HCT116 (cell line): ENCODE measurements at regions not wholly inside any gene's neighbourhood (a gene's known extent, or its start where the extent isn't known, plus 50 kb on each side); places are given as distances from the start of the nearest gene placed in this dataset.

Experiments
- ATAC-seq: fragments of 200-7000 bp; cut with Tn5 transposase; 2 replicates; pipeline ENCODE4 v1.9.1; 2020; ENCODE audit warnings: mild to moderate bottlenecking, moderate library complexity
- BruUV-seq: library from RNA; stranded (reverse); fragments of 400-500 nt; replicated peaks from 2 replicates; lab custom pipeline; 2021; lab: Mats Ljungman, UMichigan
- CTCF ChIA-PET: fragments of 300-600 bp; sonication (Branson Sonifier 250); formaldehyde crosslinking; loops from one replicate; lab custom pipeline; 2021; ENCODE audit warnings: antibody characterized with exemption; lab: Charles Lee
- POLR2A ChIA-PET: fragments of 300-600, 350-600 bp; sonication (Branson Sonifier 250); formaldehyde crosslinking; loops from one replicate; lab custom pipeline; 2021; ENCODE audit warnings: antibody characterized with exemption; lab: Charles Lee
- RAD21 ChIA-PET, 2 experiments: fragments of 300-600 bp; sonication (Branson Sonifier 250); formaldehyde crosslinking; loops; one replicate each; lab custom pipeline; 2023; ENCODE audit warnings: low total read pairs in 2 of 2; ENCODE audit not compliant: uncharacterized antibody in 2 of 2, unreplicated experiment in 2 of 2, low non-redundant PET in 1 of 2; lab: Charles Lee
- DNase-seq: peaks from one replicate; pipeline ENCODE4 v3.0.0-alpha.2; 2010; ENCODE audit warnings: low read depth, low spot score
- H2AFZ ChIP-seq: fragments of 200-600 bp; shearing (Covaris generic), sonication (generic); 2 replicates; pipeline ENCODE4 v1.6.1; 2017; ENCODE audit warnings: low read depth, mixed run types, mixed read lengths, antibody characterized with exemption, low read length; ENCODE audit not compliant: poor library complexity, severe bottlenecking
- H3K27ac ChIP-seq: 2 replicates; pipeline ENCODE4 v1.5.1; 2012; ENCODE audit warnings: low read depth, low read length
- H3K27me3 ChIP-seq: fragments of 200-600 bp; sonication (generic); 2 replicates; pipeline ENCODE4 v1.6.1; 2016; ENCODE audit warnings: mixed run types, low read length, mixed read lengths; ENCODE audit not compliant: insufficient read depth
- H3K36me3 ChIP-seq, 2 experiments: fragments of 200-500 bp in 1 of 2; fragments of 200-600 bp in 1 of 2; sonication (Bioruptor generic) in 1 of 2; sonication (generic) in 1 of 2; 2 replicates each; pipeline versions ENCODE4 v1.5.1 to v1.6.1; 2014 to 2016; ENCODE audit warnings: low read length in 2 of 2, inconsistent platforms in 1 of 2, mixed read lengths in 1 of 2, mixed run types in 1 of 2; ENCODE audit not compliant: insufficient read depth in 2 of 2, control insufficient read depth in 1 of 2
- H3K4me1 ChIP-seq, 2 experiments: fragments of 200-600 bp in 1 of 2; sonication (generic) in 1 of 2; 2 replicates each; pipeline versions ENCODE4 v1.5.1 to v1.6.1; 2012 to 2017; ENCODE audit warnings: low read length in 2 of 2, inconsistent platforms in 1 of 2, mild to moderate bottlenecking in 1 of 2, mixed read lengths in 1 of 2, mixed run types in 1 of 2, moderate library complexity in 1 of 2; ENCODE audit not compliant: insufficient read depth in 2 of 2, control insufficient read depth in 1 of 2
- H3K4me2 ChIP-seq: fragments of 200-600 bp; sonication (generic); 2 replicates; pipeline ENCODE4 v1.6.1; 2017; ENCODE audit warnings: mixed run types, low read length, mixed read lengths
- H3K4me3 ChIP-seq, 2 experiments: fragments of 200-600 bp in 1 of 2; sonication (generic) in 1 of 2; replicated peaks in 1 of 2; 2 replicates each; pipeline ENCODE4 v1.5.1; 2011 to 2016; ENCODE audit warnings: low read length in 2 of 2, control low read depth in 1 of 2, low read depth in 1 of 2, mild to moderate bottlenecking in 1 of 2, mixed read lengths in 1 of 2, mixed run types in 1 of 2
- H3K79me2 ChIP-seq: fragments of 200-600 bp; sonication (generic); 2 replicates; pipeline ENCODE4 v1.6.1; 2017; ENCODE audit warnings: mild to moderate bottlenecking, mixed run types, low read length, moderate library complexity, mixed read lengths; ENCODE audit not compliant: insufficient read depth
- H3K9ac ChIP-seq: fragments of 200-600 bp; sonication (generic); 2 replicates; pipeline ENCODE4 v1.6.1; 2016; ENCODE audit warnings: low read length, mixed read lengths
- H3K9me2 ChIP-seq: fragments of 200-600 bp; sonication (generic), shearing (Covaris generic); 2 replicates; pipeline ENCODE4 v1.6.1; 2017; ENCODE audit warnings: mixed run types, mild to moderate bottlenecking, moderate library complexity; ENCODE audit not compliant: insufficient read depth
- H3K9me3 ChIP-seq, 2 experiments: fragments of 200-500 bp in 1 of 2; fragments of 200-600 bp in 1 of 2; sonication (Bioruptor generic) in 1 of 2; sonication (generic) in 1 of 2; 2 replicates each; pipeline ENCODE4 v1.6.1; 2014 to 2017; ENCODE audit warnings: low read length in 2 of 2, mixed read lengths in 2 of 2, inconsistent platforms in 1 of 2, low read depth in 1 of 2, mild to moderate bottlenecking in 1 of 2, mixed run types in 1 of 2, moderate library complexity in 1 of 2; ENCODE audit not compliant: control insufficient read depth in 1 of 2, insufficient read depth in 1 of 2
- H4K20me1 ChIP-seq: fragments of 200-600 bp; sonication (generic), shearing (Covaris generic); 2 replicates; pipeline ENCODE4 v1.6.1; 2017; ENCODE audit warnings: mixed run types, mild to moderate bottlenecking, moderate library complexity; ENCODE audit not compliant: insufficient read depth
- CBX3 ChIP-seq: IDR thresholded peaks from 2 replicates; pipeline ENCODE4 v1.6.1; 2012; ENCODE audit warnings: low read depth
- EZH2phosphoT487 ChIP-seq: fragments of 200-600 bp; IDR thresholded peaks from 2 replicates; pipeline ENCODE4 v1.6.1; 2018; ENCODE audit warnings: antibody characterized with exemption, borderline replicate concordance
- FOSL1 ChIP-seq: IDR thresholded peaks from 2 replicates; pipeline ENCODE4 v1.6.1; 2012; ENCODE audit warnings: low read depth
- JUND ChIP-seq: IDR thresholded peaks from 2 replicates; pipeline ENCODE4 v1.6.1; 2012
- POLR2AphosphoS5 ChIP-seq: IDR thresholded peaks from 2 replicates; pipeline ENCODE4 v1.6.1; 2011; ENCODE audit warnings: mild to moderate bottlenecking, low read depth, low read length, moderate library complexity
- TCF7L2 ChIP-seq: IDR thresholded peaks from 2 replicates; pipeline ENCODE4 v1.7.0; 2011; ENCODE audit warnings: borderline replicate concordance, inconsistent platforms; ENCODE audit not compliant: insufficient read depth, insufficient read length; ENCODE audit errors: extremely low read depth
- YY1 ChIP-seq: IDR thresholded peaks from 2 replicates; pipeline ENCODE4 v1.6.1; 2011; ENCODE audit warnings: low read length, low read depth, moderate library complexity, mild to moderate bottlenecking; ENCODE audit not compliant: insufficient replicate concordance; ENCODE audit errors: extremely low read depth
- ZNF274 ChIP-seq: fragments of 200-500 bp; sonication (Bioruptor generic); IDR thresholded peaks from 2 replicates; pipeline ENCODE4 v1.6.1; 2014; ENCODE audit warnings: mild to moderate bottlenecking, low read depth, low read length, inconsistent platforms
- intact Hi-C: fragments of 100-400 bp; cut with micrococcal nuclease; formaldehyde crosslinking; loops from 2 replicates; pipeline ENCODE4 v1.10.0; 2022
- TF ChIP-seq, protein P1 (sequence below): IDR thresholded peaks from 2 replicates; pipeline ENCODE4 v1.6.1; 2011; ENCODE audit warnings: mild to moderate bottlenecking, low read length, moderate library complexity; ENCODE audit not compliant: insufficient replicate concordance; ENCODE audit errors: extremely low read depth

DNA sequence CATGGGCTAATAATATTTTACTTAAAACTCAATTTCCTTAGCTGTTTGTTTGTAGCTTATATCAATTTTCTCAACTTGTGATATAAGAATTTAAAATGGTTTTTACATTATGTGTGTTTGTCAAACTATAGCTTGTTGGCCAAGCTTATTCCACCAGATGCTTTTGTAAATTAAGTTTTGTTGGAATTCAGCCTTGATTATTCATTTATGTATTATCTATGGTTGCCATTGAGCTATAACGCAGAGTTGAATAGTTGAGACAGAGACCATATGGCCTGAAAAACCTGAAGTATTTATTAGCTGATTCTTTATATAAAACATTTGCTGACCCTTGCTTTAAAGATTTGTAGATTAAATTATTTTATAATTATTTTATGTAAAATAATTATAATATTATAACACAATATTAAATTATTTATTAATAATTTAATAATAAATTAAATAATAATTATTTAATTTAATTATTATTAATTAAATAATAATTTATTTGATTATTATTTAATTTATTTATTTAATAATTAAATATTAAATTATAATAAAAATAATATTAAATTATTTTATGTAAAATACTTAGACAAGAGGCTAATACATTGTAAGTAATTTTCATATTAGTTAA is 779.6 kb upstream of the NECTIN3 start:
- H3K4me1 ChIP-seq: no peaks in the 10 kb centered on the region
- H3K36me3 ChIP-seq: no peaks in the 10 kb centered on the region
- ChIA-PET POLR2A (no interaction called here), CTCF (interaction anchor here (1.9 kb wide), 1 partner anchor 22 kb away, joined by 6 read pairs; no protein-coding TSS in a partner anchor), RAD21 (interaction anchor here in 1 of 2 experiments (0.6 kb wide), 1 partner anchor 1030 kb away, joined by 3 read pairs; no protein-coding TSS in a partner anchor)
- no peaks in the 10 kb centered on the region for H3K79me2 ChIP-seq
- DNase-seq: no peak
- no peaks in the 10 kb centered on the region for H3K27me3 ChIP-seq
- H3K27ac ChIP-seq: no peak overlapping the region
- no peak overlapping the region for H2AFZ ChIP-seq
- ATAC-seq: no peak
- no peaks in the 10 kb centered on the region for H3K9me2 ChIP-seq
- BruUV-seq: no TSS peak
- no peak overlapping the region for H3K4me3 ChIP-seq
- H3K9ac ChIP-seq: no peak overlapping the region
- no peaks in the 10 kb centered on the region for H4K20me1 ChIP-seq
- intact Hi-C loops: no loop called here
- no peak for TF ChIP-seq EZH2phosphoT487
- TF ChIP-seq FOSL1: no peak
- no peak for TF ChIP-seq TCF7L2
- no peak for TF ChIP-seq JUND
- TF ChIP-seq, protein P1, sequence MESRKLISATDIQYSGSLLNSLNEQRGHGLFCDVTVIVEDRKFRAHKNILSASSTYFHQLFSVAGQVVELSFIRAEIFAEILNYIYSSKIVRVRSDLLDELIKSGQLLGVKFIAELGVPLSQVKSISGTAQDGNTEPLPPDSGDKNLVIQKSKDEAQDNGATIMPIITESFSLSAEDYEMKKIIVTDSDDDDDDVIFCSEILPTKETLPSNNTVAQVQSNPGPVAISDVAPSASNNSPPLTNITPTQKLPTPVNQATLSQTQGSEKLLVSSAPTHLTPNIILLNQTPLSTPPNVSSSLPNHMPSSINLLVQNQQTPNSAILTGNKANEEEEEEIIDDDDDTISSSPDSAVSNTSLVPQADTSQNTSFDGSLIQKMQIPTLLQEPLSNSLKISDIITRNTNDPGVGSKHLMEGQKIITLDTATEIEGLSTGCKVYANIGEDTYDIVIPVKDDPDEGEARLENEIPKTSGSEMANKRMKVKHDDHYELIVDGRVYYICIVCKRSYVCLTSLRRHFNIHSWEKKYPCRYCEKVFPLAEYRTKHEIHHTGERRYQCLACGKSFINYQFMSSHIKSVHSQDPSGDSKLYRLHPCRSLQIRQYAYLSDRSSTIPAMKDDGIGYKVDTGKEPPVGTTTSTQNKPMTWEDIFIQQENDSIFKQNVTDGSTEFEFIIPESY: no peak
- TF ChIP-seq ZNF274: no peak
- no peak for TF ChIP-seq YY1
- no peak for TF ChIP-seq CBX3
- no peak for TF ChIP-seq POLR2AphosphoS5
- peaks cover 0 to 22% of the 10 kb centered on the region in 2 experiments; a peak in 2 of 4 replicates for H3K9me3 ChIP-seq
- H3K4me2 ChIP-seq: no peak overlapping the region
